ENCODE measurements at regions not wholly inside any gene's neighbourhood (a gene's known extent, or its start where the extent isn't known, plus 50 kb on each side); places are given as distances from the start of the nearest gene placed in this dataset.

DNA sequence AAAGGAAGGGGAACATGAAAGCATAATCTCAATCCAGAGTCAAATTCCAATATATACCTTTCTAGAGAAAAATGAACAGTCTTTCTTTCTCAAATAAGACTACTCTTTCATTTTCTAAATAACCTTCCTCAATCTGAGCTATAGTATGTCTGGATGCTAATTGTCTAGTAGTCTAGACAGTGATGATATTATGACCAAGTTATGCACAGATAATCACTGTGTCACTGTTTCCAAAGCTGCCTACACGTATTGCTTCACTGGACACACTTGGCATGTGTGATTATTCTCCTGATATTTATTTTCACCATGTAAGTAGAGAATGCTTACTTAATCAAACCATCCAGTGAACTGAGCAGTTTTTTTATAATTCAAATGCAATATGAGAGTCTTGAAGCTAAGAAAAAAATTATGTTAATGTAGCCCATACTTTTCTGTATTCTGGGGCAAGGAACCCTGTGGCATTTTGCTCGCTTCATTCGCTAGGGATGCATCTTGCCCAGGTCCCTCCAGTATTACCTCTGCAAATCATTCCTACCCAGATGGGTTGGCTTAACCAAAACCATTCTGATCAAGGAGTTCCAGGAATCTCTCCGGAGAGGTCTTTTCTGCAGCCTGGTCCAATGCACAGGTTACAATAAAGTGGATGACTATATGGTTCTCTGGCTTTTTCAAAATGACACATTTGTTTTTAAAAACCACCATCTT is 303.1 kb upstream of the RUNX1 start:
- no peak for DNase-seq

DNA sequence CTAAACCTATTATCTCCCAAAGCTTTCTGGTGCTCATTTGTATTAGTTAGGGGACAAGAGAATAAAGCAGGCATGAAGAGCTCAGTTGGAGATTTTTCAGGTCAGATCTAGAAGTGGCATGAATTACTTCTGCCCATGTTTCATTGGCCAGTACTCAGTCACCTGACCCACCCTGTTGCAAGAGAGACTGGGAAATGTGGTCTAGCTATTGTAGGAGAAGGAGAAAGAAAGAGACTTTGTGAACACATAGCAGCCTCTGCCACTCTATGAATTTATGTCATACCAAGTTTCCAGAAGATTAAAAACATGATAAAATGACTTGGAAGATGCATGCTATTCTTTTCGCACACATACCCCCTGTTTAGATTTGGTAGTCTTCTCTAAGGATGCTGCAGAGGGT is 302.3 kb upstream of the RUNX1 start:
- DNase-seq: no peak

DNA sequence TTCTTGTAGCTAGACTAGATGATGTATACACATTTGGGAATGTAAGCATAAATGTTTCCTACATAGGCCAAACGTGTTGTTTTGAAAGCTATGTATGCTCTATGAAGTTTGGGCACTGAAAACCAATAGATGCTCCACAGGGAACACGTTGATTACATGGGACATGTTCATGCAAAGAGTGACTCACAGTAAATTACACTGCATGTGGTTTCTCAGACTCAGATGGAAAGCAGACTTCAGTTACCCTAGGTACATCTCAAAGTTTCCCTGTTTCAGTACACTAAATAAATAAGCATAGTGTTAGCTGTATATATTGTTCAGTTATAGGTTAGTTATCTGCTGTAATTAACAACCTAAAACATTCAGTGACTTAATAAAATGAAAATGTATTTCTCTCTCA is 301.9 kb upstream of the RUNX1 start:
- no peak for DNase-seq

DNA sequence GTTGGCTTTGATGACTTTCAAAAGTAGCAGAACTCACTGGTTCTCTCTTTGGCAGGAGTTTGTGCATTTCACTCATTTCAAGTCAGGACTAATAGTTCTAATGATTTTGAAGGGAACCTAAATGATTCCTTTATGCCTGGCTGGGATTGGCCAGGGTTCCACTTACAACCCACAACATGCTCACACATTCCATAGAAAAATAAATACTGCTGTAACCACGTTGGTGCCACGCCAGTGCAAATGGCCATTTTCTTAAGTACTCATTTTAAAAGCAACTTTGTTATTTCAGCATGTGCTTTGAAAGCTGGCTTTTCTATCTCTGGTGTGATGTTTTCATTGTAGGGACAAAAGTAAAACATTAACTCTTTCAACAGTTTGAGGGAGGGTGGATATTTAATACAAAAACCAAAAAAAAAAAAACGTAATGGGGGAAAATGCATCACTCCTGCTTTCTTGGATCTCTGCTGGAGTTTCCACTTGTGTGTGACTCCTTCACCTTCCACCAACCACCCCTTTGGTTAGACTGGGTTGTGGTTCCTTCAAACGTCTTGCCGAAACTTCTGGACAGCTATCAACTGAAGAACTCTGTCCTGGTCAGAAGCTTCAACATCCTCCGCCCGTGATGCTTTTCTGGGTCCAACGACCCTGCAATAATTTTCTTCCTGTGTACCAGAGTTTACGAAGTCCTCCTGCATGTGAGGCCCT is 300.4 kb upstream of the RUNX1 start:
- DNase-seq: no peak

DNA sequence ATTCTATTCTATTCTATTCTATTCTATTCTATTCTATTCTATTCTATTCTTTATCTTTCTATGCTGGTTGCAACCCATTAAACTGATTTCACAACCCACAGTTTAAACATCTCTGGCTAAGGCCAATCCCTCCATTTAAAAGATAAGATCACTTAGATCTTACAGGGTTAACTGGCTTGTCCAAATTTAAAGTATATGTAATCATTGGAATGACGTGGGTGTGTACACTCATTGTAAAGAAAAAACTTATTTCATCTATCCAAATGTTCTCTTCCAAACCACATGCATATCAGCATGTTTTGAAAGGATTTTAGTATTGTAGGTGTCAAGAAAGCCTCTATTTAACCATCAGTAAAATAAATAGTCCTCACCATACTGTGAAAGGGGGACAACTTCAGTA is 299.6 kb upstream of the RUNX1 start:
- no peak for DNase-seq

DNA sequence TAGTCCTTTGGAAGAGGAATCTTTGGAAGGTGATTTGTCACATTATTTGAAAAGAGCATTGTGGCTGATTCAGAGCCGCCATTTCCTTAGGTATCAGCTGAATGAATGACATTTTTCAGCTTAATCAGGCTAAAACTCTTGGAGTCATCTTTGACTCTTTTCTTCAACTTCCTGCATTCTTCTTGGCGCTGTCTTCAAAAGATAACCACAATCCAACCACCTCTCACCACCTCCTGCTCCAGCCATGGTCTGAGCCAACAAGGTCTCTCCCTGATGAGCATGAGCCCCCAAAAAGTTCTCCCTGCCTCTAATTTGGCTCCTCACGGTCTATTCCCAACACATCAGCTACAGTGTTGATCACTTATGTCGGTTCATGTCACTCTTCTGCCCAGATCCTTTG is 297.6 kb upstream of the RUNX1 start:
- no peak for DNase-seq

DNA sequence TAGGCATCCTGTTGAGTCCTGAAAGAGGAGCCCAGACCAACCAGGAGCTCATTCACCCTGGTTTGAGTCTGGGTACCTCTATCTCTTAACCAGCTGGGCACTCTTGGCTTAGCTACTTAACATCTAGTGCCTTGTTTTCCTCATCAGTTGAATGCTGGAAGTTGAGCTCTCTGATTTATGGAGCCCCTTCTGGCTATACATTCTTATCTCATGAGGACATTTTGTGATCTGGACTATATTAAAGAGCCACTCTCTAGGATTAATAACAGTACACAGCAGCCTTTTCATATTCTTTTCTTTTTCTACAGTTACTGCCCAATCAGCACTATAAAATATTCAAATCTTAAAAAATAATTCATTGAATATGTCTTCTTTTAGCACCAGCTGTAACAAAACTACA is 296.9 kb upstream of the RUNX1 start:
- DNase-seq: no peak

DNA sequence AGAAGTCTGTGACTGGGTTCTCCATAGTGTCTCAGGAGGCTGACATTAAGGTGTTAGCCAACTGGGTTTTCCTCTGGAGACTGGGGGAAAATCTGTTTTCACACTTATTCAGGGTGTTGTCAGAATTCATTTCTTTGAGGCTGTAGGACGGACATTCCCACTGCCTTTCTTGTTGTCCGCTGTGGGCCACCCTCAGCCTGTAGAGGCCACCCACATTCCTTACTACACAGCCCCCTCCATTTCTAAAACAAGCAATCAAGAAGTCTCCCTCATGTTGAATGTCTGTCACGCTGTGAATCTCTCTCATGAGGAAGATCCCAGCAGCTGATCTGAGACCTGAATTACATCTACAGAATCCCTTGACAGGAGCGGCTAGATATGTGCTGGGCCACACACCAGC is 295.5 kb upstream of the RUNX1 start:
- no peak for DNase-seq

DNA sequence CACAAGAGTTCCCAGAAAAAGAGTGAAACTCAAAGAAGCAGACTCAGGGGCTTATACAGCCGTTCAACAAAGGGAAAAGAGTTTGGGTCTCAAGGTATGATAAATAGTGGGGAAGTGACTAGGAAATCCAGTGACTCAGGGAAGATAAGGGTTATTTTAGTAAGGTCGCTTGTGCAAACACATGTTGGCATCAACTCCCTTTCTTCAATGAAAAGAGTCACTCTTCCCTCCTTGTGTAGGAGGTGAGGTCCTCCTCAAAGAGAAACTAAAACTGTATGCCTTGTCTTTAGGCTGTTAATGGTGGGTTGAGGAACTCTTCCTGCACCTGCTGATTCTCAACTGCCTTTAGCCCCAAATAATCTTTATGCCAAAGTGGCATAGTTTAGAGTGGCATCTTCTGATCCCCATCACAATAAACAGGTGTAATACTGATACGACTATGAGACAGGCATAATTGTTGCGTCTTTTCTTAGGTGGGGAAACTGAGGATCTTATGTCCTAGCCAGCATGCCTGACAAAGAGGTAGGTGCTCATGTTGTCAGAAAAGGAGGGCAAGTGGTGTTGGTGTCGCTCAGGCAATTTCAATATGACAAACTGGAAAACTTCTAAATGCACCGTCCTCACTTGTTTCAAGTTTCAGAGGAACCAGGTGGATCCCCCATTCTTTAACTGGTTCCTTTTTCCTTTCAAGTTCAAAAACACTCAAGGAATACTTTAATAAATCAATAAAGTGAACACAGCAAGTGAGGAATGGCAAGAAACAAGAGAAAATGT is 294.1 kb upstream of the RUNX1 start:
- no peak for DNase-seq

DNA sequence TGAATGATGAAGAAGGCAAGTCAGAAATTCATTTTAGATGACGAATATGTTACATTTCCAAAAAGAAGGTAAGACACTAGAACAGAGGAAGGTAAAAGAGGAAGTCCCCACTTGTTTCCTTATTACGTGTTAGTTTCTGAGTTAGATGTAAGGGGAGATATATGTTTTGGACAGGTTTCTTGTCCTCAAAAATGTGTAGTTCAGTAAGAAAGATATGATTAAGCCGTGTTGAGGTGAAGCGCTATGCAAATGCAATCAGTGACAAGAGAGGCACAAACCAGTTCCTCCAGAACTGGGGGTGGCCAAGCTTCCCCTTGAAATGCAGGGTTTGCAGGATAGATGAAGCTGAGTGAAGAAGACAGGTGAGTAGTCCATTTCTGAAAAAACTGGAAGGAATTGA is 293.3 kb upstream of the RUNX1 start:
- no peak for DNase-seq

DNA sequence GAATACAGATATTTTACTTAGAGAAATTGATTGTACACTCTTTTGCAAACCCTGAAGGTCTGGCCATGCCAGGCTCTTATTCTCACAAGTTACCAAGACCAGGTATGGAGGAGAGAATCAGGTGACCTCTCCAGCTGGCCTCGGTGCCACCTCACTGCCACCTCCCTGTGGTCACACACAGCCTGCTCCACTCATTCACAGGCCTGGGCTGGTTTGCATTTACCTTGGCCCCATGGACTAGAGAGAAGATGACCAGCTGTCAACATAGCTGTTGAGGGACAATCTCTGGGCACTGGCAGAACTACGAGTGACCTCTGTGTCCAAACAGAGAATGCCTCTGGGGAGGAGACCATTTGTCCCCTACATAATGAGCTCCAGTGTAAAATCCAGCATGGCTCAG is 291.2 kb upstream of the RUNX1 start:
- DNase-seq: peak; percentile 16

DNA sequence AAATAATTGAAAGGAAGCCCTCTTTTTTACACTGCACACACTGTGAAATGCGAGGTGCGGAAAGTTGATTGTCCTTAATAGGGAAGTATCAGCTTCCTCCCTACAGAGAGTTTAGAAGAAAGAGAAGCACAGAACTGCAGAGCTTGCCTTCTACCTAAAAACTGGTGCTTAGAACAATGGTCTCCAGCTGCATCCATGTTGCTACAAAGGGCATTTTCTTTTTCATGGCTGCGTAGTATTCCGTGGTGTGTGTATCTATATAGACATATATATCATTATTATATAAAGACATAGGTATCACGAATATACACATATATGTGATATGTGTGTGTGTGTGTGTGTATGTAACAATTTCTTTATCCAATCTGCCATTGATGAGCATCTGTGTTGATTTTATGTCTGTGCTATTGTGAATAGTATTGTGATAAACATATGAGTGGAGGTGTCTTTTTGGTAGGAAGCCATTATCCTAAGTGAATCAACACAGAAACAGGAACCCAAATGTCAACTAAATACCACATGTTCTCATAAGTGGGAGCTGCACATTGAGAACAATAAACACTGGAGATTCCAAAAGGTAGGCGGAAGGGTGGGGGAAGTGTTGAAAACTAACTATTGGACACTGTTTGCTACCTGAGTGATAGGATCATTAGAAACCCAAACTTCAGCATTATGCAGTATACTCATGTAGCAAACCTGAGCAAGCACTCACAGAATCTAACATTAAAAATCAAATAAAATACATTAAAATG is 290.0 kb upstream of the RUNX1 start:
- DNase-seq: no peak

DNA sequence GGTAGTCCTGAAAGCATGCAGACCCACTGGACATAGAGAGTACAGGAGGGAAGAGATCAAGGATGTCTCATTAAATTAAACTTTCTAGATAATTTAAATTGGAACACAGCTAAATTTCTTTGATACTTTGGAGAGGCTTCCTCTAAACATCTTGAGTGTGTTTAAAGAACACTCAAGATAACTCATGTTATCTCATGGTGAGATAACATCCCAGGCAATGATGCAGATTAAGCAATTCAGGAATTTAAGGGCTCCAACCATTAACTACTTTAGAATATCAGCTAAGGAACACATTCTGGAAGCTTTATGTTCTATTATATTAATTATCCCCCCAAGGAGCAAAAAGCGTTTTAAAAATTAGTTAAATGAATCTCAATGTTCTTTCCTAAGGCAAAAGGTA is 289.2 kb upstream of the RUNX1 start:
- no peak for DNase-seq

DNA sequence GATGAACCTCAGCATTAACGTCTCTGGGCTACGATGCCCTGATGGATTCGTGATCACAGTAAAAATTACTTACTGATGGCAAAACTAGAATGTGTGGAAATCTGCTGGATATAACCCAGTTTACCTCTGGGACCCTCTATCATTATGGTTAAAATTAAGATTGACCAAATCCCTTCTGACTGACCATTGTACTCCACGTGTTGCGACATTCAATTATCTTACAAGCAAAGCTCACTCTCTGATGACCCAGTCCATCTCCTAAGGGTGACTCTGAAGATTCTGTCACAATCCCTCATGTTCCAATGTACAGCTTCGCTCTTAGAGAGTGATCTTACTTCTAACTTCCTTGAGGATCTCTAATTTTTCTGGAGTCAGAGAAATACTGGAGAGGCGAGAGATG is 288.5 kb upstream of the RUNX1 start:
- no peak for DNase-seq

DNA sequence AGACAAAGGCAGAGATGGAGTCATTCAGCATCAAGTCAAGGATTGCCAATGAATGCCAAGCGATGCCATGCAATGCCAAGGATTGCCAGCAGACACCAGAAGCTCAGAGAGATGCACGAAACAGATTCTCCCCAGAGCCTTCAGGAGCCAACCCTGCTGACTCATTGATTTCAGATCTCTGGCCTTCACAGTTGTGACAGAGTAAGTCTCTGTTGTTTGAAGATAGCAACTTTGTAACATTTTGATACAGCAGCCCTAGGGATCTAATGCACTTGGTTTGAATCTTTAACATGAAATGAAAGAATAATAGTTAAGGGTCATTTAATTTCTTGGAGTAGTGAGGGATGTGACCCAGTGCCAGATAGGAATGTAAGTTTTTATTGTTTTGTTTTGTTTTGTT is 287.4 kb upstream of the RUNX1 start:
- no peak for DNase-seq

DNA sequence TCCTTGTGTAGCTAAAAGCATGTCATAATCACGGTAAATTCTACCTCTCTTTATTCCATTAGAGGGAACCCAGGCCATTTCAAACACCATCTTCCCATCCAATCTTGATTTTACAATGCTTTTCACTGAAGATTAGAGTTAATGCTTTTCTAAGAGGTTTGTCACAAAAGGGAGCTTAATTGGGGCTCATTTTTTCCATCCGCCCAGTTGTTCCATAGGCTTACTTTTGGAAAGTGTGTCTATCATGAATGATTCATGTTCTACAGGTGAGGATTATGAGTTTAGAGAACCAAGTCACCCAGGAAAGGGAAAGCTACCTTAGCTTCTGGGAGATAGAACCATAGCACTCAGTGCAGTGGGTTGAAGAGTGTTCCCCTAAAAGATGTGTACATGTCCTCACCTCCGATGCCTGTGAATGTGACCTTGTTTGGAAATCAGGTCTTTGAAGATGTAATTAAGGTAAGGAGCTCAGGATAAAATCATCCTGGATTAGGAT is 286.9 kb upstream of the RUNX1 start:
- DNase-seq: no peak

DNA sequence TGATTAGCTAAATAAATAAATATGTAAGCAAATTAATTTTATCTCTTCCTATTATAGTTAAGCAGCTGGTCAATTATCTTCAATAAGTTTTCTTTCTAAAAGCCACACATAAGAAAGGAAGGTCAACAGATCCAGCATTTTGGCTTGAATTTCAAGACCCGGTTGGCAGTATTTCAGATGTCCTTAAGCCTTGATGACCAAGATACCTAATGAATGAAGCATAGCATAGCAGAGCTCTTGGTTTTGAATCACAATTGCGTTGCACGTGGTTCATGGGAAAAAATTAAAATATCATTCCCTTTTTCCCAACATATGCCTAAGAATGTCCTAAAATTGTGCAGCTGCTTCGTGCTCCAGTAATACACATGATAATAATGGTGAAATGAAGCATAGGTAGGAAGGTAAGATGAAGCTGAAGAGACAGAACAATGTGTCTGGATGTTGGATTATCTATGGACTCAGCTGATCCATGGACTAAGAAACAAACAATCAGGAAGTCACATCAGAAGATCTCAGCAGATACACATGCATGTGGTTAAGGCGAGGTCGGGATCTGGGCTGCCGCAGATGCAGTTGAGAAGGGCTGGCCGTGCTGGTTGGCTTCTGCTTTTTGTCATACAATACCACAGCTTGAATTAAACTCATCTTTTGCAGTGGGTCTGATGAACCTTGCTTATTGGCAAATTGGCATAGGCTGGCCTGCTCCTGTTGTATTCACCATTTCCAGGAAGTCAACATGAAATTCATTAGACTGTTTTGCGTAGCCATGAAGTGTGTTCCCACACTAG is 284.9 kb upstream of the RUNX1 start:
- no peak for DNase-seq

DNA sequence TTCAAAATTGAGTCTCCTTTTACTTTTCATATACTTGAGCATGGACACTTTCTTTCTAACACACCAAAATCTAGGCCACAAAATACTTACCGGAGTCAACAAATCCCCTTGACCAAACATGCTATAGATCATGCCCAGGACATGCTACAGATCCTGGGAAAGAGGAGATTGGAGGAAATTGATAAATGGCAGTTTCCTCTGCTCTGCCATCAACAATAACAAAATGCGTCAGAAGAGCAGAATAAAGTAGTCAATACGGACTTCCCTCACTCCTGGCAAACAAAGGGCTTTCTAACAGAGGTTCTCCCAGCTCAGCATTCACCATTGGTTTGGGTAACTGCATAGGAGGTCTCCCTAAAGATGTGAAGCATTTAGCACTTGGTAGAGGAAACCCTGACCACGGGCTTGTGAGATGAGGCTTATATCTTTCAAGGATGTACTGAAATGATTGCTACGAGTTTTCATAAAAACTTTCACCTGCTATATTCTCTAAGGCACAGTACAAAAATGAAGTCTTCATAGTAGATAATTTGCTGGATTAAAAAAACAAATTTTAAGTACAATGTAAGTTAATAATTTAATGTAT is 283.8 kb upstream of the RUNX1 start:
- DNase-seq: no peak

DNA sequence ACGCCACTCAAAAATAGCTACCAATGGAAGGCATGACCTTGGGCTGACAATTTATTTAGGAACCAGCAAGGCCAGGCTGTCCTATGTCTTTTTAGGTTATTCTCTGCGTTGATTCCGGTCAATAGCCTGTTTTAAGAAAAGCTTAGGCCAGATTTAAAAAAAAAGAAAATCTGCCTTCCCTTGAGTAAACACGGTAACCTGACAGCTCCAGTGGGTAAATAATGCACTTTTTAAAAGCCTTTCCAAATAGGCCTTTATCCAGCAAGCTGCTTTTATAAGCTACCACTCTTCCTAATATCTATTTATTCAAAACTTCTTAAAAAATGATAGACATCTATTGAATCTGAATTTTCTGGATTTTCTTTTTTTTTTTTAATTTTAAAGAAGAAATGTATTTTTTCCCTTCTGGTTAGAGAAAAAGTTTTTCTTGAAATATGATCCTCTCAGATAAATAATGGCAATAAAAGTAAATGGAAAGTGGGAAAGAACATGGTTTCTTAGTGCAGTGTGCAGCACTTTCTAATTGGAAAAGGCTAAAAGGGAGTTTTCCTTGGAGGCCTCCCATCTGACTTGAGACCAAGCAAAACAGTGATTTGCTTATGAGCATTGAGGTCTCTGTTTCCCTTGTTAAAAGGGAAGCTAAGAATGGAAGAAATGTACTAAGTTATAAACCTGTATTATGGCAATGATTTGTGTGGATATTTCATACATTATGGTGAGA is 281.0 kb upstream of the RUNX1 start:
- no peak for DNase-seq

DNA sequence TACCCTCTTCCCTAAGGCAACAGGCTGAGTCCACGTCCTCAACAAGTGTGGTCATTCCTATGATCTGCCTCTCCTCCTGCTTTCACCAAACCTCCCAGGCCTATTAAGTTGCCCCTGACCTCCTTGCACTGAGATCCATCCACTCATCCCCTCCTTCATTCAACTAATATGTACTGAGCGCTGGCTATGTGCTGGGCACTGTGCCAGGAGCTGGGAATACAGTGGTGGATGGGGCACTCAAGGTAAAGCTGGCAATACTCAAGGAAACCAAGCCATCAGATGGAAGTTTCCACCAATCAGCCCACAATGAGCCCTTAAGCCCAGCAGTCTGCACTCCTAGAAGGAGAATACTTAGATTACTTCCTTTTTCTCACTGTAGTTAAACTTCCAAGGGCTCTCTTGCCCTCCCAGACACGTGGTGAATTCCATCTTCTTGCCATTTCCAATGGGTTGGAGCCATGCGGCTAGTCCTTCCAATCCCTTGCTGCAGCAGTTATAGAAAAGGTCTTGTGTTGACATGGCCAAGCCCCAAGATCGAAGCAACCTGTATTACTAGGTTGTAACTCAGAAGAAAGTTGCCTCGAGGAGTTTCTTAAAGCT is 279.9 kb upstream of the RUNX1 start:
- DNase-seq: no peak

DNA sequence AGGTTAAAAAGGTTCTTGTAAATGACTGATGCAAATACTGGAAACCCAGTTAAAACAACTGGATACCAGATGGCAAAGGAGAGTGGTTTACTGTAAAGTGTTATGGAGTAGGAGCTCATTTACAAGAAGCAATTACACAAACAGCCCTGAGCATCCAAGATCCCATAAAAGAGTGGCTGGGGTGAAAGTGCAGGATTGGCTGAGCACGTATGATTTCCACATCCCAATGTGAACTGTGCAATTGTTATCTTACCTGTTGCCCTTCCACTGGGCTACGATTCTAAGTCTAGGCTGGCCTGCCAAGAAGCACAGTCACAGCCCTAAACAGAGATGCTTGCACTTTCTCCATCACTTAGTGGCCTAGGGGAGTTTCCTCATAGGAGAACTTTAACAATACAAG is 277.6 kb upstream of the RUNX1 start:
- no peak for DNase-seq
